HG03280 (cell line): ENCODE measurements at regions not wholly inside any gene's neighbourhood (a gene's known extent, or its start where the extent isn't known, plus 50 kb on each side); places are given as distances from the start of the nearest gene placed in this dataset.

Source experiments
- ATAC-seq: cut with Tn5 transposase; IDR thresholded peaks from one replicate; pipeline ENCODE4 v1.9.1; 2021; ENCODE audit warnings: mild to moderate bottlenecking, moderate library complexity; ENCODE audit not compliant: unreplicated experiment

DNA sequence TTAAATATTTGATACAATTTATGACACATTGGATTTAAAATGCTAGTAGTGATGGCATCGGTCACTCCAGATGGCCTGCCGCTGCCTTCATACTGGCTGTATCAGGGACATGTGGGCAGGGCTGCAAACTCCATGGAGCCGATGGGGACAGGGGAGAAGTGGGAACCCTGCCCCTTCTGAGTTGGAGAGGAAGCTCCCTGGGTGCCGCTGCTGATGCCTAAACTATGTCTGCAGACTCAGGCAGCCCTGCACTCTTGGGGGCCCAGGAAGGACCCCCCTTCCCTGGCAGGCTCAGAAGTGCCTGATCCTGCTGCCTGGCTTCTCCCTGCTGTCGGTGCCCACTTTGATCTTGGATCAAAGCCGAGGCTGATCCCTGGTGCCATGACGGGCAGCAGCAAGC is 1522.1 kb downstream of the OTOL1 start:
- no peak for ATAC-seq

DNA sequence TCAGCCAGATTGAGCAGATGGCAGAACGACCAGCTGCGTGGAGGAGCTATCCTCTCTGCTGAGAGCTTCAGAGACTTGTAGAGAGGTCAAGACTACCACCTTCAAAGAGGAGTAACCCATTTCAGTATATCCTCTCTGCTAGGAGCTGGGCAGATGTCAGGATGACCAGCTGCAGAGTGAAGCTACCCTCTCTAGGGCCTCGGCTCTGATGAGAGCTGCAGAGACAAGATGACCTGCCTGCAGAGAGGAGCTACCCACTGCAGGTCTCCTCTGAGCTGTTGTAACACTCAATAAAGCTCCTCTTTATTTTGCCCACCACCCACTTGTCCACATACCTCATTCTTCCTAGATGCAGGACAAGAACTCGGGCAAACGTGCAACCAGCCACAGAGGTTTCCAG is 1522.7 kb downstream of the OTOL1 start:
- no peak for ATAC-seq

DNA sequence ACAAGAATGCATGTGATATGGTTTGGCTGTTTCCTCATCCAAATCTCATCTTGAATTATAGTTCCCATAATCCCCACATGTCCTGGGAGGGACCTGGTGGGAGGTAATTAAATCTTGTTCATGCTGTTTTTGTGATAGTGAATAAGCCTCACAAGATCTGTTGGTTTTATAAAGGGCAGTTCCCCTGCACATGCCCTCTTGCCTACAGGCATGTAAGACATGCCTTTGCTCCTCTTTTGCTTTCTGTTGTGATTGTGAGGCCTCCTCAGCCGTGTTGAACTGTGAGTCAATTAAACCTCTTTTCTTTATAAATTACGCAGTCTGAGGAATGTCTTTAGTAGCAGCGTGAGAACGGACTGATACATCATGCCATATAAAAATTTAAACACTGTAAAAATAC is 1537.0 kb downstream of the OTOL1 start:
- ATAC-seq: no peak

DNA sequence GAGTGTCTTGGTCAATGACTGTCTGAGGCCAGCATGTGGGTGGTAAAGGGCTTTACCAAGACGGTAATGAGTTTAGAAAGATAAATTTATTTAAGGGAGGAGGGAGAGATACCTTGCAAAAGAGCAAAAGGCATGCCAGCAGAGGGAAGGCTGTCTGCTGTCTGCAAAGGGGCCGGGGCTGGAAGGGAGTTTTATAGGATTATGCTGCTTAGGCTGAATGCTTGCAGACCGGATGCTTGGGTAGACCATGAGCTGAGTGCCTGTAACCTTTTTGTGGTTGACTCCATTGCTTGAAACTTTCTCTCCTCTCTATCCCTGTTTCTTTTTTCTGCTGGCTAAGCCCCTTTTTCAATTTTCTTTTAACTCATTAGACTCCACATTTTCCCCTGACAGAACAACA is 1543.0 kb downstream of the OTOL1 start:
- no peak for ATAC-seq

DNA sequence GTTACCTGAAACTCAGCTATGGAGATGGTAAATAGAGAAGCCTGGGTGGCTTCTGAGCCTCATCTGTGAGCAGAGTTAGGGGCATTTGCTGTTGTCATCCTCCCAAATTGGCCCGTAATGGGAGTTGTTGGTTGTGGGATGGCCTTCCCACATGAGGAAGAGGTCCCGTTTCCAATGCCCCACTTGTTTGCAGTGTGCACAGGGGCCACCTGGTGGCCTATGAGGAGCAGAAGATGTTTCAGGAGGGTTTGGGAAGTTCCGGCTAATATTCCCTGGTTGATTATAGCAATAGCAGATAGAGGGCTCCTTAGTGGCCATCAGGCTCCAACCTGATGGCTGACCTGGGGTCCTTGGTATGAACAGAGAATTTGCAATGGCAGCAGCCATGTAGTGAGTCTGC is 1546.5 kb downstream of the OTOL1 start:
- no peak for ATAC-seq

DNA sequence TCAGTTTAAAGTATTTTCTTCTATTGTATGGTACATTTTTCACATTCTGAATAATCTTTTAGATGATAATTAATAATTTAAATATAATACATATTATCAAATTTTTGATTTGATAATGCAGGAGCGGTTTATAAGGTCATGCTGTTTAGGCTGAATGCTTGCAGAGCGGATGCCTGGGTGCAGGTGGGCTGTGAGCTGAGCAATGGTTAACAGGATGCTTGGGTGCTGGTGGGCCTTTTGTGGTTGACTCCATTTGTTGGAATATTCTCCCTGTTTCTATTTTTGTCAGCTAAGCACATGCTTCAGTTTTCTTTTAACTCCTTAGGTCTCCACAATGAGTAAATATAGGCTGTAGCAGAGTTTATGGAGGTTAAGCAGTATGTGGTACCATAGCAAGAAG is 1549.3 kb downstream of the OTOL1 start:
- no peak for ATAC-seq

DNA sequence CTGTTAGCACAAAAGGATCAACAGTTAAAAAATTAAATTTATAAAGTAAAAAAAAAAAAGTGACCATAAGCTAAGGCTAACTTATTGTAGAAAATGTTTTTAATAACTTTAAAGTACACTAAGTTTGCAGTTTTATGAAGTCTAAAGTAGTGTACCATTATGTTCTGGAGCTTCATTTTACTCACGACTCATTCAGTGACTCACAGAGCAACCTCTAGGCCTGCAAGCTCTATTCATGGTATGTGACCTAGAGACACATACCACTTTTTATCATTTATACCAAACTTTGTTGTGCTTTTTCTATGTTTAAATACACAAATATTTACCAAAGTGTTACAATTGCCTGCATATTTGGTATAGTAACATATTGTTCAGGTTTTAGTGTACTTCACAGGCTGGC is 1552.3 kb downstream of the OTOL1 start:
- no peak for ATAC-seq

DNA sequence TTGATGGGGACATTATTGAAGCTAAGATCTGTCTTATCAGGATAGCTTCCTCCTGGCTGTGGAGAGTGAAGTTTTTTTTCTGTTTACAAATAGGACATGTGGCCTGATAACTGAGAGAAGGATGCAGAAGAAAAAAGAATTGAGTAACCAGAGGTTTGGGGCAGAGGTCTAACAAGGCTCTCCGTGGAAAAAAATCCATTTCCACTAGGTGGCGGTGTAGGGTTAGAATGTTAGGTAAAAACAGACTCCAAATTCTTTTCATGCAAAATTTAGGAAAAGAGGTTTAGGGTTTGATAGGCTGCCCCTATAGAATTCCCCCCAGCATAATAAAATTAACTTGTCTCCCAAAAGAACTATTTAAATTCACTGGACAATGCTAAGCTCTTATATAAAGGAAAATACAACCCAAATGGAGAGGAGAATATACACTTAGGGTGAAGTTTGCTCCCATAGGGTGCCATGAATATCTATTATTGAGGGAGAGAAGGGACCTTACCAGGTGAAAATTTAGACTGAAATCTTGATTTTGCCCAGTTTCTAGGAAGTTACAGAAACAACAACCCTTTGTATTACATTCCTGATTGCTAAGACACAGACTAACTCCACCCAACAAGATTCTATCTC is 1560.4 kb downstream of the OTOL1 start:
- ATAC-seq: peak; percentile 47

DNA sequence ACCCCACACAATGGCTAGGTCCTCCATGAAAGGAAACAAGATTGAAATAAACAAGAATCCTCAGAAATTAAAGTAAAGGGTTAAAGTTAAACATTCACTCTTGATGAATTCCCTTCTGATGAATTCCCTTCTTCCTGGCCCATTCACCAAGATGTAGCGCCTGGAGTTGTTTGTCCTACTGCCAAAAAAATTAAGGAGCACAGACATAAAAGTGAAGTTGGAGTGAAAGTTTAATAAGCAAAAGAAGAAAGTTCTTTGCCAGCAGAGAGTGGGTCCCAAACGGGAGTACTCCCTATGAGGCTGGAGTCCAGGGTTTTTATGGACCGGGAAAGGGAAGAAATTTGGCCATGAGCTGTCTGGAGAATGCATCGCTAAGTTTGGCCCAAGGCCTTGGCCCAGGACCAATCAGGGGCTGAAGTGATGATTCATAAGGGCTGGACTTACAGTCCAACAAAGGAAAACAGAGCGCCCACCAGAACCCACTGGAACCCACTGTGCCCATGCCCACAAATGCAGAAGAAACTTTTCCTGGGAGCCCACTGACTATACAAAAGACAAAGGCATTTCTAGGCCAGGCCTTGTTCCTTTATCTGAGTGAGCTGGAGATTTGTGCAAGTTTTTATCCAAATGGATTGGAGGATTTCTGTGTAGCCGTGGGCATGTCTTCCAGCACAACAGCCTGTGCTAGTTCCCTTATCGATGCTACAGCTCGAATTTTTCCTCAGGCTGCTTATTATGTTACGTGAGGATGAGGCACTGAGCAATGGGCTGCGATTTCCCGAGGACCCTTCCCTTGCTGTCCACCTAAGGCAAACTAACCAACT is 1561.6 kb downstream of the OTOL1 start:
- ATAC-seq: no peak

DNA sequence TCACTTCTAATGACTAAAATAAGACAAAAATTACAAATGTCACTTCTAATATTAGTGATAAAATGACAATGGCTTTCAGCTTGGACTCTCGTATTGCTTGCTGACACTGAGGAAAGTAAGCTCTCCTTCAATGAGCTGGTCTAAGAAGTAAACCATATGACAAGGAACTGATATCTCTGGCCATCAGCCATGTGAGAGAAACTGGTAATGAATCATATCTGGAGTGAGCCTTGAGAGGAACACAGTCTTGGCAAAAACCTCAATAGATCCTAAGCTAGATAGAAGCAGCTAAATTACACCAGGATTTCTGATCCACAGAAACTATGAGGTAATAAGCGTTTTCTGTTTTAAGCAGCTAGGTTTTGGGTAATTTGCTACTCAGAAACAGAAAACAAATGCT is 1575.1 kb downstream of the OTOL1 start:
- no peak for ATAC-seq
